ENCODE measurements at regions not wholly inside any gene's neighbourhood (a gene's known extent, or its start where the extent isn't known, plus 50 kb on each side); places are given as distances from the start of the nearest gene placed in this dataset. TPM values are rescaled to one million over a fixed set of nuclear protein-coding genes. Genes with fewer than 3 reads are reported as not detected.
"Not testable (repeated sequence)": the region's sequence is repeated elsewhere in the genome, so short reads cannot be mapped to it uniquely, and the experiment has no call there.

GRCh38 chr5:50583621-50584020, 82.8 kb upstream of the PARP8 start:
- no peak for DNase-seq (ENCODE audit: low spot score in 2 of 2)
- no peak for FAIRE-seq

- not testable (repeated sequence) for DNase-seq (ENCODE audit: low spot score in 2 of 2); FAIRE-seq
These were observed 78.0 kb upstream of the PARP8 start for GRCh38 chr5:50588471-50588870.

- not testable (repeated sequence) for DNase-seq (ENCODE audit: low spot score in 2 of 2); FAIRE-seq
These were observed 75.8 kb upstream of the PARP8 start for GRCh38 chr5:50590444-50591189.

- DNase-seq (ENCODE audit: low spot score in 2 of 2); FAIRE-seq: not testable (repeated sequence)
These were observed 75.1 kb upstream of the PARP8 start for GRCh38 chr5:50591338-50591737.

- FAIRE-seq (no peak), DNase-seq (ENCODE audit: low spot score in 2 of 2) (no peak)
These were observed 72.8 kb upstream of the PARP8 start for GRCh38 chr5:50593681-50594080.

GRCh38 chr5:50595199-50595598, 71.2 kb upstream of the PARP8 start:
- DNase-seq (ENCODE audit: low spot score in 2 of 2) (no peak), FAIRE-seq (no peak)

GRCh38 chr5:50601576-50601975, 64.9 kb upstream of the PARP8 start:
- FAIRE-seq; DNase-seq (ENCODE audit: low spot score in 2 of 2): not testable (repeated sequence)

- no peak for FAIRE-seq
- no peak for DNase-seq (ENCODE audit: low spot score in 2 of 2)
These were observed 60.3 kb upstream of the PARP8 start for GRCh38 chr5:50606179-50606578.

- FAIRE-seq; DNase-seq (ENCODE audit: low spot score in 2 of 2): not testable (repeated sequence)
These were observed 59.0 kb upstream of the PARP8 start for GRCh38 chr5:50607456-50607855.

GRCh38 chr5:50607953-50608705, 58.3 kb upstream of the PARP8 start:
- not testable (repeated sequence) for DNase-seq (ENCODE audit: low spot score in 2 of 2); FAIRE-seq

- FAIRE-seq = not testable (repeated sequence)
These were observed 53.4 kb upstream of the PARP8 start for GRCh38 chr5:50613057-50613456.

More at GRCh38 chr5:50613057-50613456, 53.4 kb upstream of the PARP8 start:
- not testable (repeated sequence) for DNase-seq (ENCODE audit: low spot score in 2 of 2)

Small RNA genes in the stretch of these regions (small RNA-seq; reads per million reads assigned to genes)
- gene AC112187.2 = not detected
